Stimulated activated memory B cell treated with anti-CD40 and anti-IgM and Interleukin-4, amounts not matched to agents 10 μg/mL and 1 μg/mL and 100 μg/mL, for 72 hours (primary cell): ENCODE measurements at regions not wholly inside any gene's neighbourhood (a gene's known extent, or its start where the extent isn't known, plus 50 kb on each side); places are given as distances from the start of the nearest gene placed in this dataset.

Experiments used
- ATAC-seq: fragments of 150-1000 bp; cut with Tn5 transposase; 2 replicates; pipeline ENCODE4 v1.10.0; 2021
- H3K27ac Mint-ChIP-seq: one replicate; pipeline ENCODE4 v1.8.0; 2022; ENCODE audit warnings: mild to moderate bottlenecking, mixed read lengths
- H3K27me3 Mint-ChIP-seq: one replicate; pipeline ENCODE4 v1.8.0; 2022; ENCODE audit warnings: mixed read lengths
- H3K36me3 Mint-ChIP-seq: one replicate; pipeline ENCODE4 v1.8.0; 2022; ENCODE audit warnings: mixed read lengths
- H3K4me1 Mint-ChIP-seq: one replicate; pipeline ENCODE4 v1.8.0; 2022; ENCODE audit warnings: mixed read lengths
- H3K4me3 Mint-ChIP-seq: one replicate; pipeline ENCODE4 v1.8.0; 2022; ENCODE audit warnings: mild to moderate bottlenecking, moderate library complexity, mixed read lengths
- H3K9me3 Mint-ChIP-seq: one replicate; pipeline ENCODE4 v1.8.0; 2022; ENCODE audit warnings: mixed read lengths

DNA sequence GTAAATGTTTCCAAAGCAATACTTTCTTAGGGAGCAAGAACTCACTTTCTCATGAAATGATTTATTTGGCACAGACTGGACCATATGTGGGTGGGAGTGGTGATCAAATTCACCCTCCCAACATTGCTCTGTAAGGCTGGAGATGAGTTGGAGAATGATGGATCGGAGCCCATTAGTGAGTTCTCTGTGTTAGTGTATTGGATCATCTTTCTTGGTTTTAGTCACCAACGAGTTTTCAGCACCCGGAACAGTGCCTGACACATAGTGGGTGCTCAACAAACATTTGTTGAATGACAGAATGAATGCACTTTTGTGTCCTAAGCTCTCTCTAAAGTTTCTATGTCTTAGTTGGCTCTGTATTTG lies 104.5 kb upstream of the FAM20A start:
- ATAC-seq: no peak
- H3K27me3 Mint-ChIP-seq: peaks cover 7% of the 10 kb centered on the region
- no peaks in the 10 kb centered on the region for H3K36me3 Mint-ChIP-seq
- H3K27ac Mint-ChIP-seq: no peak overlapping the region
- no peak overlapping the region for H3K4me3 Mint-ChIP-seq
- no peaks in the 10 kb centered on the region for H3K4me1 Mint-ChIP-seq
- no peaks in the 10 kb centered on the region for H3K9me3 Mint-ChIP-seq

DNA sequence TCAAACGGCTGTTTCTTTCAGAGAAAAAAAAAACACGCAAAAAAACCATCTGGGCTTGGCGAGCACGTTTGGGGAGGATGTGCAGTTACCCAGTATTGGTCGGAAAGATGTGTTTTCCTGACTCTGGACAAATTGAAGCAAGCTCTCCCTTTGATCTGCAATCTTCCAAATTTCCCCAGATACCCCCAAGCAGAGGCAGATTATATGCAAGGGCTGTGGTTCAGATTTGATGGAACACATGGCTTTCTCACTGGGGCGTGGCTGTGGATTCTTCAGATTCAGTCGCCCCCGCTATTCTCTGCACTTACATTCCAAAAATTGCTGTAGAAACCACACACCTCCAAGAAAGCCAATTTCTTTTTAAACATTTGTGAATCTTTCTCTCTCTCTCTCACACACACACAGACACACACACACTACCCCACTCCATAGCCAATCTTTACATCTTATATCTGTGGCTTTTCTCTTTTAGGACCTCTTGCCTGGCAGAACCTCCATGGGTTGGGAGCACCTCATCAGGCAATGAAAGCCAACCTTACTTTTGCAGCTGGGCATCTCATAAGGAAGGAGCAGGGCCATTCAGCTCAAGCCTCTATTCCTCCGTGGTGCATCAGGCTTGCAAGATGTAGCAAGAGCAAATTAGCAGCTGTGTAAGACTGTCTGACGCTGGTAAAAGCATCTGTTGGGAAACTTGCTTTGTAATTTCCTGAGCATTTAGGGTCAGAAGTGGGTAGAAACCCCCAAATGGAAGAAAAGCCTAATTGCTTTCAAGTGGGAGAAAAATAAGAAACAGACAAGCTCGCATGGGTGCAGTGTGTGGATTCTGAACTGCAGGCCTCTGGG lies 103.9 kb upstream of the FAM20A start:
- Mint-ChIP-seq H3K36me3 (no peaks in the 10 kb centered on the region), H3K9me3 (no peaks in the 10 kb centered on the region), H3K27ac (no peak overlapping the region), H3K4me1 (no peaks in the 10 kb centered on the region), H3K27me3 (peaks cover 6% of the 10 kb centered on the region), H3K4me3 (no peak overlapping the region)
- no peak for ATAC-seq

DNA sequence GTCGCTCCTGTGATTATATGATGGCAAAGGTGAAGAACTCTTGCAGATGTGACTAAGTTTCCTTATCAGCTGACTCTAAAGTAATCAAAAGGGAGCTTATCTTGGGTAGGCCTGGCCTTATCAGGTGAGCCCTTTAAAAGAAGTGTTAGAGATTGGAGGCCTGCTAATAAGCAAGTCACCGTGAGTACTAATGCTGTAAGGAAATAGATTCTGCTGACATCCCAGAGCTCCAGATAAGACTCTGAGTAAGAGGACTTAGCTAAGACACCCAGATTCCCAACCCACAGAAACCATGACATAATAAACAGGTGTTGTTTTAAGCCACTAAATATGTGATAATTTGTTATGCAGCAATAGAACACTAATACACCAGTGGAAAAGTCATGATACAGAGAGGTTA lies 99.9 kb upstream of the FAM20A start:
- Mint-ChIP-seq H3K9me3 (no peaks in the 10 kb centered on the region), H3K27me3 (peaks cover 6% of the 10 kb centered on the region), H3K36me3 (no peaks in the 10 kb centered on the region), H3K4me3 (no peak overlapping the region), H3K27ac (no peak overlapping the region), H3K4me1 (no peaks in the 10 kb centered on the region)
- ATAC-seq: no peak

DNA sequence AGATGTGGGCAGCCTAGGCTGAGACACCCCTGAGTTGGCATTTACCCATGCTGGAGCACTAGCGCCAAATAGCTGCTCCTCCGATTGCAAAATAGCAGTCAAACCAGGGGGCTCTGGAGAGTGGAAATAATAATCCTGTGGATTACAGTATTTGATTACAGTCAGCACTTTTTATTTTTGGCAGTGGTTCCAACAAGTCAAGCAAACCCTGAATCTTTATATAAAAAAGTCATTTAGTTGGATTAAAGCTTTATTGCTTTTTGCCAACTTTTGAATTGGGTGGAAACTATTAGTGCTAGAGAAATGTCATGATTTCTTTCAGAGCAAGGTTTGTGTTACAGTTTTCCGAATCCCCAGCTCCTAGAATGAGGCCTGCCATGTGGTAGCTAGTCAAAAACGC lies 99.3 kb upstream of the FAM20A start:
- Mint-ChIP-seq H3K4me1 (no peaks in the 10 kb centered on the region), H3K27ac (no peak overlapping the region), H3K9me3 (peaks cover 3% of the 10 kb centered on the region), H3K4me3 (no peak overlapping the region), H3K27me3 (peaks cover 6% of the 10 kb centered on the region), H3K36me3 (no peaks in the 10 kb centered on the region)
- no peak for ATAC-seq

DNA sequence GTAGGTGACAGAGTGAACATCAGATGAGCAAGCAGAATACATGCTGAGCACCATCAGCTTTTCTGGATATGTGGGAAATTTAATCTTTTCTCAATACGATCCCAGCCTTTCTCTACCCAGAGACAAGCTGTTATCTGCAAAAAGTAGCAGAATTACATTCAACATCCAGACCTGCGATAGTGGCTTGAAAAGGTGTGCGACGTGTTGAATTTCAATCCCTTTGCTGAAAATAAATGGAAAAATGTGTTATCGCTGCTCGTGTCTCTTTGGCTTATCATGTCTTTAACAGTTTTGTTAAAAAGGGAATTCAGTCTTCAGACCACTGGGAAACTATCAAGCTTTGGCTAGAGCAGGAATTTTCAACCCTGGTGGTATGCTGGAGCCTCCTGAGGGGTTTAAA lies 98.8 kb upstream of the FAM20A start:
- Mint-ChIP-seq H3K27me3 (peaks cover 3% of the 10 kb centered on the region), H3K9me3 (peaks cover 3% of the 10 kb centered on the region), H3K4me1 (no peaks in the 10 kb centered on the region), H3K36me3 (no peaks in the 10 kb centered on the region), H3K4me3 (no peak overlapping the region), H3K27ac (no peak overlapping the region)
- ATAC-seq: no peak

DNA sequence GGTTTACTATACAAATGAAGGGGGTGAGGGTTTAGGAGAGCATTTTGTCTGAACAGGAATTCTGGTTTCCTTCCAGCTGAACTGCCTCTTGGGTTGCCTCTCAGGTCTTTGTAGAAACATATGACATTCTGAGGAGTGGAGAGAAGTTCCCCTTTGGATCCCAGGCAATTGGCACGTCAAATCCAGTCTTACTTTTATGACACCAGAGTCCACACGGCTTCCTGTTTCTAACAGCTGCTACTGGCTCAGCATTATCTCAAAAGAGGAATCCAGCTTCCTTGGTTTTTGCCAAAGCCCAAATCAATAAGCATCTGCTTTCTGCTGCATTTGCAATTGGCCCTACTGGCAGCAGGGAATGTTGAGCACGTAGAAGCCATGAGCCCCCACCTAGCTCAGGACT lies 97.6 kb upstream of the FAM20A start:
- Mint-ChIP-seq H3K27me3 (no peaks in the 10 kb centered on the region), H3K27ac (no peak overlapping the region), H3K4me1 (no peaks in the 10 kb centered on the region), H3K9me3 (peaks cover 3% of the 10 kb centered on the region), H3K4me3 (no peak overlapping the region), H3K36me3 (no peaks in the 10 kb centered on the region)
- no peak for ATAC-seq

DNA sequence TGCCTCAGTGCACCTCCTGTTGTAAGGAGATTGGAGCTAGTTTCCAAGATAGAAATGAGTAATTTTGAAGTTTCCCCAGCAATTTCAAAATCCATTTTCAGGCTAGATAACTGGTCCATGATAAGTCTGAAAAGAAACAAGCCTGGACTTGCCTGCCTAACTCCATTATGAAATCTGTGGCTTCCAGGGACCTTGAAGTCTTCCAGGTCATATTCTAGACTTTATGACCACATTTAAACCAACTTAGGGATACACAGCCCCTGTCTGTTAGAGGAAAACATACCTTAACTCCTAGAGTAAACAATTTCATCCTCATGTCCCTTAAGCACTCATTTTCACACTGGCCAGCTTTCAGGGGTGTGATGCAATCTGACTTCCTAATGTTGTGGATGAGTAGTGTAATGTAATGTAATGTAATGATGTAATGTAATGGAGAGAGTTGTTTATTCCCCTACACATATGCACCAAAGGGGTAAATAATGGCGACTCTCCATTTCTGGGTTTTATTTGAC lies 96.7 kb upstream of the FAM20A start:
- Mint-ChIP-seq H3K36me3 (no peaks in the 10 kb centered on the region), H3K4me3 (no peak overlapping the region), H3K4me1 (no peaks in the 10 kb centered on the region), H3K9me3 (peaks cover 3% of the 10 kb centered on the region), H3K27me3 (no peaks in the 10 kb centered on the region), H3K27ac (no peak overlapping the region)
- ATAC-seq: no peak

DNA sequence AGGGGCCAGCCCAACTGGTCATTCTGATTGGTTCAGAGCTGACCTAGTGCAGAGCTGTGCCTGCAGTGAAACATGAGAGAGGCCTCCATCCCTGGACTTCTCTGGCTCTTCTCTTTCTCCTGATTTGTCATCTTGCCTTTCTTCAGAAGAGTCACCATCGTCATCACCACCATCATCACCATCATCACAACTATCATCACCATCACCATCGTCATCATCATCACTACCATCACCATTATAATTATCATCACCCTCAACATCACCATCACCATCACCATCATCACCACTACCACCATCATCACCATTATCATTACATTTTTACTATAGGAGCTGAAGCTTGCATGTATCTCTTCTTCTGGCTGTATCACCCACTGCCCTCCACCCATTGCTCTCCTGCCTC lies 94.5 kb upstream of the FAM20A start:
- Mint-ChIP-seq H3K27me3 (no peaks in the 10 kb centered on the region), H3K4me1 (no peaks in the 10 kb centered on the region), H3K9me3 (peaks cover 3% of the 10 kb centered on the region), H3K27ac (no peak overlapping the region), H3K4me3 (no peak overlapping the region), H3K36me3 (no peaks in the 10 kb centered on the region)
- no peak for ATAC-seq

DNA sequence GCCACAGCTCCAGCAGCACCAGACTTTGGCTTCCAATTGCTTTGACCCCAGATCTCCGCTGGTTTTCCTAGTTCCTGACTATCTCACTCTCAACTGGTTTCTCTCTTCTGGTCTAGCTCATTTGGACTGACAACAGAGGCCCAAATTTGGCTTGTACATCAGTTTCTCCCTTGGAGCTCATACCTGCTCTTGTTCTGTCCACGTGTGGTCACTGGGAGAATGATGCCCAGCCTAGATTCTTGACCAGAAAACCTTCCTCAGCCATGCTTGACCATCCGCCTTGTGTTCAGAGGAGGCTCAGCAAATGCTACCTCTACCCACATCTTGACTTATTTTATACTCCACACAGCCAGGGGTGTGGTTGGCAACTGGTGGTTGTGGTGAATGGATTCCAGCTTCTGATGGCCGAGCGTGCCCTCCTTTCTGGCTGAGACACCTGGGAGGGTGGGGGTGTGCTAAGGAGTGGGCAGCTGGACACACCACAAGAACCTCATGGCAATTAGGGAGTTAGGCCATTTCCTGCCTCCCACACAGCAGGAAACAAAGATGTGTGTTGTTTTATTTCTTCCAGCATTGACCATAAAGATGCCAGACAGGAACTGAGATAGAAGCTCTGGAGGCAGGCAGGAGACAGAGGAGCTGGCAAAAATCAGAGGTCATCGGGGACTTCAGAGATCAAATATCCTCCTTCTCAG lies 93.8 kb upstream of the FAM20A start:
- no peaks in the 10 kb centered on the region for H3K36me3 Mint-ChIP-seq
- H3K4me1 Mint-ChIP-seq: no peaks in the 10 kb centered on the region
- no peak overlapping the region for H3K4me3 Mint-ChIP-seq
- H3K9me3 Mint-ChIP-seq: peaks cover 3% of the 10 kb centered on the region
- ATAC-seq: no peak
- no peaks in the 10 kb centered on the region for H3K27me3 Mint-ChIP-seq
- H3K27ac Mint-ChIP-seq: no peak overlapping the region

DNA sequence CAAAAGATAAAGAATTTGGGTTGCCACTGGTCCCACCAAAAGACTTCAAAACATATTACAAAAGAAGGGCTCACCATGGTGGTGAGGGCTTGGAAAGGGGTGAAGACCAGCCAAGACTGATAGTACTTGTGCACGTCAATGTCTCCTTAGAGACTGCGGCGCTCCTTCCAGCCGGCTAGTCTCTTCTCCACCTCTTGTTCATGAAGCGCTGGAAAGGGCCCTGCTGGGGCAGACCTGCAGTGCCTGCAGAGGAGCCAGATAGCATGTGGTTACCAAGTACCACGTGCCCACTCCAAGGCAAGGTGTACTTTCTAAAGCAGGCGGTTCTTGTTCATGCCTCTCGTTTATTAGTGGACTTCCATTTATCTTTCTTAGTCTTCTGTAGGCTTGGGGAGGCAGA lies 92.7 kb upstream of the FAM20A start:
- no peak for ATAC-seq
- H3K27ac Mint-ChIP-seq: no peak overlapping the region
- peaks cover 3% of the 10 kb centered on the region for H3K9me3 Mint-ChIP-seq
- H3K4me1 Mint-ChIP-seq: no peaks in the 10 kb centered on the region
- H3K4me3 Mint-ChIP-seq: no peak overlapping the region
- no peaks in the 10 kb centered on the region for H3K36me3 Mint-ChIP-seq
- no peaks in the 10 kb centered on the region for H3K27me3 Mint-ChIP-seq

DNA sequence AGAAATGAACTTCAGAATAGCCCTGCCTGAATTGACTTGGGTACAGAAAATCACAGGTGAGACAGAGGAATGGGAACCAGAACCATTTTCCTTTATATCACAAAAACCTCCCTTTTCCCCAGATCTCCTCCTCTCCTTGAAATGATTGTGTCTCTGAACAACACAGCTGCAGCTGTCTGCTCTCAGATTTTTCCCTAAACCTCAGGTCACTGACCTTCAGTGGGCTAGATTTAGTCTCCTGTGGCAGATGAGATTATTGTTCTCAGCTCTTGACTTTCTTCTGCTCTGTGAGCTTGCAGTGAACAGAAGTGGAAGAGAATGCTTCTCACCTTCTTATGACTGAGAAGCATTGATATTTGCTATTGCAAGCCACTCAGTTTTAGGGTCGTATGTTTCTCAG lies 92.3 kb upstream of the FAM20A start:
- Mint-ChIP-seq H3K4me1 (no peaks in the 10 kb centered on the region), H3K9me3 (peaks cover 3% of the 10 kb centered on the region), H3K36me3 (no peaks in the 10 kb centered on the region), H3K4me3 (no peak overlapping the region), H3K27me3 (no peaks in the 10 kb centered on the region), H3K27ac (no peak overlapping the region)
- no peak for ATAC-seq

DNA sequence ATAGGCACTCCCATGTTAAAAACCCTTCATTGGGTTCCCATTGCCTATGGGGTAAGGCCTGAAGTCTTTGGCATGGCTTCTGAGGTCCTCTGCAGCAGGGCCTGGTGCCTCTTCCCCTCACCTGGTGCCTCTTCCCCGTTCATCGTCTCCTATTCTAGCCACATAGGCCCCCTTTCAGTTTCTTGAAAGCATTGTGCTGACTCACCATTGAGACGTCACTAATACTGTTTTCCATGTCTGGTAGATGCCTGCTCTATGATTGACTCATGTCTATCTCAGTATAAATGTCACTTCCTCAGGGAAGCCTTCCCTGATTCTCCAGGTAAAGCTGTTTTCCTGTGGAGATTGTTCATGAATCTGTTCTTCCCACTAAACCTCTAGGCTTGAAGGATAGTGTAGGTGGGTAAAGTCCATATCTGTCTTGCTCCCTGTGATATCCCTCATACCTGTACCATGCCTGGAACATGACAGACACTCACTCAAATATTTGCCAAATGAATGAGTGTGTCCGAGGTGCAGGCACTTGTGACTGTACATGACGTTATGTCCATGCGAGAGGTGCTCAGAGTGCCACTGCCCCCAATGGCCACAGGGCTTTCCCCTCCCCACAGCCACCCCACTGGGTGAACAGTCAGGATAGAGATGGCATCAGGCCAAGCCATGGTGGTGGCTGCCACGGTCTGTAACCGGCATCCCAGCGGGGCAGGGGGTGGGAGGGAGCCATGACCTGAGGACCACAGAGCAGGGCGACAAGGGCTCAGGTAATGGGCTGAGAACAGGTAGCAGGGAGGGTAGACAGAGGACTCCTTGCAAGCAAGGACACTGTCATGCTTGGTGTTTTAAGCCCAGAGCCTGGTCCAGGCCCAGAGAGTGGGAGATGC lies 85.2 kb upstream of the FAM20A start:
- no peak overlapping the region for H3K27ac Mint-ChIP-seq
- H3K9me3 Mint-ChIP-seq: peaks cover 9% of the 10 kb centered on the region
- H3K36me3 Mint-ChIP-seq: no peaks in the 10 kb centered on the region
- no peaks in the 10 kb centered on the region for H3K4me1 Mint-ChIP-seq
- ATAC-seq: peak; percentile 50
- H3K4me3 Mint-ChIP-seq: no peak overlapping the region
- peaks cover 26% of the 10 kb centered on the region for H3K27me3 Mint-ChIP-seq

DNA sequence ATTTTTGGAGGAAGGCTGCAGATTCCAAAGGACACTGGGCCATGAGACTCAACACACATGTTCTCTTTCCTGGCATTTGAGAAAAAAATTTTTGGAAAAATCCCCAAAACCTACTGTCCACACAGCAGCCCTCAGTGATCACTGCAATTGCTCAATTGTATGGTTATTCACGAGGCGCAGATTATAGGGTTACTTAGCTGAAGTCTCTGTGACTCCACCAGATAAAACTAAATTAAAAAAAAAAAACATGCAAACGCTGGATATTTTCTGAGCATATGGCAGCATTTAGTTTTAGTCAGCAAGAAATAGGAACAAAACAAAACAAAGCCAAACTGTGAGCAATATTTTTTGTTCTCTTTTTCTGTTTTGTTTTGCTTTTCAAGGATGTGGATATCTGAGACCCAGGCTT lies 83.8 kb upstream of the FAM20A start:
- Mint-ChIP-seq H3K27me3 (peaks cover 26% of the 10 kb centered on the region), H3K9me3 (peaks cover 9% of the 10 kb centered on the region), H3K4me3 (no peak overlapping the region), H3K36me3 (no peaks in the 10 kb centered on the region), H3K4me1 (no peaks in the 10 kb centered on the region), H3K27ac (no peak overlapping the region)
- ATAC-seq: no peak

DNA sequence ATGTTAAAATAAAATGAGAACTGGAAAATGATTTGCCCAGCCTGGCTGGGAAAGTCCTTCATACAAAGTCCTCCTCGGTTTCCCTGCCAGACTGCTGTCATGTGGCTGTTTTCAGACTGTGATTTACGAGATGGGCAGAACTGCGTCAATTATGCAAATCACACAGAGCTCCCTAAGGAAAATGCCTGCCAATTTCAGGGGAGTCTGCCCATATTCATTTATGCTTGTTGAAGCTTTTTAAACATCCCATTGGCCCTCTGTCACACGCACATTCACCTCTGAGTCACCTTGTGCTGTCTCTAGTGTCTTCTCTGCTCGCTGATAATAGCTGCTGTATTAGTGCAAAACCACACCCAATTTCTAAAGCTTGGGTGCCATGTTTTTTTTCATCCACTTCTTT lies 81.7 kb upstream of the FAM20A start:
- Mint-ChIP-seq H3K9me3 (peaks cover 9% of the 10 kb centered on the region), H3K36me3 (no peaks in the 10 kb centered on the region), H3K4me1 (no peaks in the 10 kb centered on the region), H3K27me3 (peaks cover 32% of the 10 kb centered on the region), H3K4me3 (no peak overlapping the region), H3K27ac (no peak overlapping the region)
- ATAC-seq: no peak

DNA sequence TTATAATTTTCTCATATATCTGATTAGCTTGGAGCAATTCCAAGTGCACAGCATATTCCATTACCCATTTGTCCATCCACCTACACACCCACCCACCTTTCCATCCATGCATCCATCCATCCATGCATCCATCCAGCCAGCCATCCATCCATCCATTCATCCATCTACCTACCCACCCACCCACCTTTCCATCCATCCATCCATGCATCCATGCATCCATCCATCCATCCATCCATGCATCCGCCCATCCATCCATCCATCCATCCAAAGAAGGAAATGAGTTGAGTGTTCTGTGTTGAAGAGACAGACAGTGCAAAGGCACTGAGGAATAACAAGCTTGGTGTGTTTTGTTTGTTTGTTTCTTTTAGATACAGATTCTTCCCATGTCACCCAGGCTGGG lies 78.7 kb upstream of the FAM20A start:
- Mint-ChIP-seq H3K27ac (no peak overlapping the region), H3K9me3 (peaks cover 9% of the 10 kb centered on the region), H3K4me3 (no peak overlapping the region), H3K27me3 (peaks cover 31% of the 10 kb centered on the region), H3K4me1 (no peaks in the 10 kb centered on the region), H3K36me3 (no peaks in the 10 kb centered on the region)
- no peak for ATAC-seq
